ENCODE measurements at regions not wholly inside any gene's neighbourhood (a gene's known extent, or its start where the extent isn't known, plus 50 kb on each side); places are given as distances from the start of the nearest gene placed in this dataset.

- DNase-seq = no peak
These were observed 325.9 kb upstream of the ADAMTS5 start for GRCh38 chr21:27292783-27293182.

GRCh38 chr21:27292229-27292628 is 325.3 kb upstream of the ADAMTS5 start:
- DNase-seq = no peak

- DNase-seq = no peak
These were observed 324.1 kb upstream of the ADAMTS5 start for GRCh38 chr21:27291006-27291405.

- DNase-seq = no peak
These were observed 323.1 kb upstream of the ADAMTS5 start for GRCh38 chr21:27290028-27290427.

GRCh38 chr21:27286760-27287159 is 319.9 kb upstream of the ADAMTS5 start:
- no peak for DNase-seq

- DNase-seq = no peak
These were observed 310.2 kb upstream of the ADAMTS5 start for GRCh38 chr21:27277110-27277509.

GRCh38 chr21:27275294-27275927 is 308.5 kb upstream of the ADAMTS5 start:
- DNase-seq = no peak

- no peak for DNase-seq
These were observed 302.8 kb upstream of the ADAMTS5 start for GRCh38 chr21:27269644-27270043.

GRCh38 chr21:27268290-27268689 is 301.4 kb upstream of the ADAMTS5 start:
- DNase-seq = no peak

- DNase-seq = no peak
These were observed 299.1 kb upstream of the ADAMTS5 start for GRCh38 chr21:27265949-27266348.

GRCh38 chr21:27265492-27265891 is 298.6 kb upstream of the ADAMTS5 start:
- no peak for DNase-seq

- no peak for DNase-seq
These were observed 294.8 kb upstream of the ADAMTS5 start for GRCh38 chr21:27261676-27262075.

GRCh38 chr21:27260728-27261127 is 293.8 kb upstream of the ADAMTS5 start:
- no peak for DNase-seq

- no peak for DNase-seq
These were observed 292.0 kb upstream of the ADAMTS5 start for GRCh38 chr21:27258742-27259448.

- DNase-seq = no peak
These were observed 291.1 kb upstream of the ADAMTS5 start for GRCh38 chr21:27257908-27258556.

- no peak for DNase-seq
These were observed 290.3 kb upstream of the ADAMTS5 start for GRCh38 chr21:27257226-27257625.

GRCh38 chr21:27251752-27252151 is 284.9 kb upstream of the ADAMTS5 start:
- DNase-seq = no peak

- no peak for DNase-seq
These were observed 283.5 kb upstream of the ADAMTS5 start for GRCh38 chr21:27250366-27250765.

- DNase-seq = no peak
These were observed 281.9 kb upstream of the ADAMTS5 start for GRCh38 chr21:27248814-27249213.

- no peak for DNase-seq
These were observed 279.9 kb upstream of the ADAMTS5 start for GRCh38 chr21:27246741-27247140.

- no peak for DNase-seq
These were observed 277.9 kb upstream of the ADAMTS5 start for GRCh38 chr21:27244776-27245175.

- DNase-seq = no peak
These were observed 277.5 kb upstream of the ADAMTS5 start for GRCh38 chr21:27244352-27244751.

- no peak for DNase-seq
These were observed 274.0 kb upstream of the ADAMTS5 start for GRCh38 chr21:27240839-27241238.
